LHCN-M2 (cell line): ENCODE measurements at regions not wholly inside any gene's neighbourhood (a gene's known extent, or its start where the extent isn't known, plus 50 kb on each side); places are given as distances from the start of the nearest gene placed in this dataset.
A peak's percentile ranks its signal among the peaks of the same experiment; 100 is the strongest.

Experiments
- DNase-seq: peaks from one replicate; pipeline ENCODE4 v3.0.0-alpha.2; 2012; ENCODE audit warnings: low read depth

DNA sequence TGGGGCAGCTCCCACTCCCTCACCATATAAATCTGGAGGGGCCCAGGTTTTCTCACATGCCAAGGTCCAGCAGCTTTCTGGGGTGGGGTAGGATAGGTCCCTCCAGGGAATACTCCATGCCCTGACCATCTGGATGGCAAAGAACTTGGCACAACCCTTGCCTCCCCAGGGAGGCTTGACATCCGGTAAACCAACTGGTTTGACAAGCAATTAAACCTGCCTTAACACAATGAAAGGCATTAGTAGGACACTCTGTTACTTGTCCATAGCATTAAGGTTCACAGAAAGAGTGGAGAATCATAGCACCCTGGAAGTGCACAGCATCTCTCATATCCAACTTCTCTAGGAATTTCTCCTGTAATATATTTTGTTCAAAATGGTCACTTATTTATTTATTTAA, 63.9 kb upstream of the MAF start:
- no peak for DNase-seq

- no peak for DNase-seq
Observed at GRCh38 chr16:79662669-79663313, 62.3 kb upstream of the MAF start.

DNA sequence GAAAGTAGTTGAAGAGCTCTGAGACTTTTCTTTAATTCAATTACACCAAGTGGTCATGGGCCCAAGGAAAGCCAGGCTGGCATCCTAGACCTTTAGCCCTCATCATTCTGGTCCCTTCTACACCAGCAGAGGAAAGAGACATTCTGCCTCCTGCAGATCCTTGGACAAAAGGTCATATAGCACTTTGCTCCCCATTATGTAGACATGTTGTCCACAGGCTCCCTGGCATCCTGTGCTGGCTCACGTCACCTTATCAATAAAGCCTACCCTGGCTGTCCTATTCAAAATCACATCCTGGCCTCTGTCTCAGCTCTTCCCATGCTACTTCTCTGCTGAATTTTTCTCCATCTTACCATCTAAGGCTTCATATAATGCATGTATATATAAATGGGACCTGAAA, 61.6 kb upstream of the MAF start:
- no peak for DNase-seq

DNA sequence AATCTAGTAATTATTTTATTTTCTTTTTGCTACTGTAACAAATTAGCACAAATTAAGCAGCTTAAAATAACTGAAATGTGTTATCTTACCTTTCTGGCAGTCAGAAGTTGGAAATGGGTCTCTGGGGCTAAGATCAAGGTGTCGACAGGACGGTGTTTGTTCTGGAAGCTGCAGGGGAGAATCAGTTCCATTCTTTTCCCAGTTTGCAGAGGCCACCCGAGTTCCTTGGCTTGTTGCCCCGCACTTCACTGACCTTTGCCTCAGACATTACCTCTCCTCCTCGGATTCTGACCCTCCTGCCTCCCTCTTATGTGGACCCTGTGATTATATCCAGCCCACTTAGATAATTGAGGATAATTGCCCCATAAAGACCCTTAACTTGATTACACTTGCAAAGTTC, 61.0 kb upstream of the MAF start:
- DNase-seq = no peak

DNA sequence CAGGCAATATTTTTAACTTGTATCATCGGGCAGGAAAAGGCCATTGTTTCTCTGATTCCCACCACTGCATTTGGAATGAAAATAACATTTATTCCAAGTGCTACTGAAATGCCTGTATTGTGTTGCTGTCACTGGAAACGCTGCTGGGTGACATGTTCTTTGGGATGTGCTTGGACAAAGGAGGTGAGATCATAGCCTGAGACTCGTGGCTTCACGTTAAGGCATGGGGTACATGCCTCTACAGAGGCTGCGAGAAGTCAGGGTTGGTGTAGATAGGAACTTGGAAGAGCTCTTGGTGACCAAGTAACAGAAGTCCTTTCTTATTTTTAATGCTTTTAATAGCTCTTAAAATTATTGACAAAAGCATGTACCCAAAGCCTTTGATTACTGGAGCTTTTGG, 58.8 kb upstream of the MAF start:
- no peak for DNase-seq

DNA sequence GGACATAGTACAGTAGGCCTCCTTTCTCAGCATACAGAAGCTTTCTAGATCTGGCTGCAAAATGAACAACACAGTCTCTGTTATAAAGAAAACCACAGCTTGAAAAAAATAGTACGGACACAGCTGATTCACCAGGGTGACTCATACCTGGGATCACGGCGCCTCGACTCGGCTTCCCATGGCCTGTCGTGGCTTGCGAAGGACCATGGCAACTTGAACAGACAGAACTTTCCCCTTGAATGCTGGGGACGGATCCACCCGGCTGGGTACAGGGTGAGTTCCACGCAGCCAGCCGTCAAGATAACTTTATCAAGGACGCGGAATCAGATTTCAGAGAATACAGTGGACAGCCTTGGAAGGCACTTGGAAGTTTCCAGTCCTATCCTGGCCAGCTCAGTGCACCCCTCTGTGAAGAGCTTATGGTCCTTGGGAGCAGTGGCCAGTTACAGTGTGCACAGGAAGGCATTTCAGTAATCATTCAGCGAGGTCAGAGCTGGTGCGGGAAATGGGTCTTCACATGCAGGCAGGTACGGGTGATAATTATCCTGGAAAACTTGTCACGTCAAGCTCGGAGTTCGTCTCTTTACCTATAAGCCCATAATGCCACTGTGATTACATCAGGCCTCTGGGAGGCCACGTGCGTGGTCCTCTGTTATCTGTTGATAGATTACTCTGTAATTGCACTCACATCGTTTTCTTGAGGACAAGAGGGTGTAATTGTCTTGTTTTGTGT, 57.9 kb upstream of the MAF start:
- DNase-seq = peak; percentile 95

DNA sequence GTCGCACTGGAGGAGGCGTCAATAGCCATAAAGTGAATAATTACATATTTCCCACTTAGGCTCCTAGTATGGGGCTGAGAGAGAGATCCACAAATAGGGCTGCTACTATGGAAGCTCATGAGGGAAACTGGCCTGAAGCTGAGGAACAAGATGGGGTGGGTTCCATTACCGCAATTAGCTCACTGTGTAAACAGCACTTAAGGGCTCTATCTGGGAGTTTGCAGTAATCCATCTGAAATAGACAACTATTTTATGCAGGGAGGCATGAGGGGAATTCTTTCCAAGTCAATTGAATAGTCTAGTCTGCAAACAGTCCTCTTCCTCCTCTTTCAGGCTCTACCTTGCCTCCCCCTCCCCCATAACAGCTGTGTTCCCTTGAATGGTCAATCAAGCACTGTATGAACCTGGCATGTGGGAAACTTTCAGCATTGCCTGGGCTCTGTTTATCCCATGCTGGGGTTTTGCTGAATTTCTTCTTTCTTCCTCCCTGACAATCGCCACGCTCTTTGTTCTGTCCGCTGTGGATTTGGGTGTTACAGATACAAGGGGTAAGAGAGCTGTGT, 56.1 kb upstream of the MAF start:
- DNase-seq = peak; percentile 62

GRCh38 chr16:79653373-79653891, 52.9 kb upstream of the MAF start:
- DNase-seq = no peak

DNA sequence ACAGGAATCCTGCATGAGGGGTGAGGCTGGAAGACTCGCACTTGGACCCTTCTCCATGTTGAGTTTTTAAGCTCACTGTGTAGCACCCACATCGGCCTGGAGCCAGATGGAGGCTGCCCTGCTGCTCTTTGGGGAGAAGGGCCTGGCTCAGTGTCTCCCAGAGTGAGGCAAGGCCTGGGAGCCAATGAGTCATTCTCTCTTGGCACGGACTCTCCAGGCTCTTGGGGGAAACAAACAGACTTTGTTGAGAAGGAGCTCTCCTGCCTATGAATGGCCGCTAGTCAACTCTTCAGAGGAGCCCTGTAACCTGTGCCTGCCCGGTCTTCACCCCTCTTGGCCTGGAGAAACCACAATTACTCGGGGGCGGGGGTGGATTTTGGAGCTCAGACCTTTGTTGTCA, 50.8 kb upstream of the MAF start:
- peak; percentile 62 for DNase-seq
